ENCODE measurements at regions not wholly inside any gene's neighbourhood (a gene's known extent, or its start where the extent isn't known, plus 50 kb on each side); places are given as distances from the start of the nearest gene placed in this dataset.

GRCh38 chr5:68958428-68958827 lies 135.4 kb upstream of the SLC30A5 start:
- CTCF ChIA-PET (ENCODE audit: low intra/inter-chr PET ratio, low total read pairs): no interaction called here
- no peak for TF ChIP-seq NR2F2 (IDR thresholded peaks at IDR 0.05; ENCODE audit: borderline replicate concordance, low read depth)
- no peak for TF ChIP-seq CEBPB (IDR thresholded peaks at IDR 0.05; ENCODE audit: borderline replicate concordance, low read depth, low read length)
- no peak for TF ChIP-seq JDP2 (CRISPR knock-in tag; IDR thresholded peaks at IDR 0.05; ENCODE audit: borderline replicate concordance)
- no peak for TF ChIP-seq PLSCR1 (CRISPR knock-in tag; IDR thresholded peaks at IDR 0.05; ENCODE audit: borderline replicate concordance)
- TF ChIP-seq KLF6 (CRISPR knock-in tag; IDR thresholded peaks at IDR 0.05): no peak
- no peak for TF ChIP-seq REXO4 (CRISPR knock-in tag; IDR thresholded peaks at IDR 0.05; ENCODE audit: borderline replicate concordance)
- TF ChIP-seq TAF15 (IDR thresholded peaks at IDR 0.05; ENCODE audit: low read depth, low read length, poor library complexity, severe bottlenecking): no peak
- no peak for TF ChIP-seq CHD4 (IDR thresholded peaks at IDR 0.05; ENCODE audit: borderline replicate concordance, low read length)
- no peak for TF ChIP-seq ZNF790 (CRISPR knock-in tag; IDR thresholded peaks at IDR 0.05; ENCODE audit: borderline replicate concordance)
- no peak for TF ChIP-seq AHR (CRISPR knock-in tag; IDR thresholded peaks at IDR 0.05)
- no peak for TF ChIP-seq MXD4 (CRISPR knock-in tag; IDR thresholded peaks at IDR 0.05)

More at GRCh38 chr5:68958428-68958827, 135.4 kb upstream of the SLC30A5 start:
- Histone ChIP-seq H3K27me3 (ENCODE audit: control insufficient read depth in 1 of 2, insufficient read depth in 2 of 2, low read length in 2 of 2) (peaks cover 0 to 4% of the 10 kb centered on the region in 2 experiments; a peak in 1 of 5 replicates), H3K27ac (ENCODE audit: extremely low read length, insufficient read depth, low read length) (no peak overlapping the region), H3K36me3 (replicated peaks in 1 of 2; ENCODE audit: control insufficient read depth in 1 of 2, insufficient read depth in 2 of 2, low read length in 2 of 2) (no peaks in the 10 kb centered on the region), H3K9ac (ENCODE audit: insufficient read depth, low read depth, low read length) (no peak overlapping the region), H3K4me1 (ENCODE audit: insufficient read depth, low read length) (no peaks in the 10 kb centered on the region), H3K79me2 (ENCODE audit: insufficient read depth, low read length) (no peaks in the 10 kb centered on the region), H3K4me2 (ENCODE audit: low read depth, low read length) (no peak overlapping the region), H3K9me3 (ENCODE audit: low read length) (no peaks in the 10 kb centered on the region), H4K20me1 (ENCODE audit: insufficient read depth, low read length) (no peaks in the 10 kb centered on the region), H2AFZ (ENCODE audit: low read length) (no peak overlapping the region), H3K4me3 (replicated peaks in 1 of 3; ENCODE audit: insufficient read depth in 1 of 3, low read depth in 2 of 3, low read length in 3 of 3) (no peak overlapping the region)
- POLR2A ChIA-PET: no interaction called here
- in situ Hi-C loops (cut with HindIII; ENCODE audit: extremely low pct_ligation_motif_present, low pct_unique_long_range_greater_than_20kb): no loop called here
- WGBS (ENCODE audit: low lambda C conversion rate): 0% methylated on average over 1 of the region's 1 CpG
- intact Hi-C loops (cut with micrococcal nuclease; ENCODE audit: unreplicated experiment): no loop called here
- DNase-seq (ENCODE audit: low spot score): no peak
- no peak for ATAC-seq
- BruUV-seq (replicated peaks): no TSS peak
- FAIRE-seq: no peak

All from HepG2 (cell line).